ENCODE measurements at regions not wholly inside any gene's neighbourhood (a gene's known extent, or its start where the extent isn't known, plus 50 kb on each side); places are given as distances from the start of the nearest gene placed in this dataset.

DNA sequence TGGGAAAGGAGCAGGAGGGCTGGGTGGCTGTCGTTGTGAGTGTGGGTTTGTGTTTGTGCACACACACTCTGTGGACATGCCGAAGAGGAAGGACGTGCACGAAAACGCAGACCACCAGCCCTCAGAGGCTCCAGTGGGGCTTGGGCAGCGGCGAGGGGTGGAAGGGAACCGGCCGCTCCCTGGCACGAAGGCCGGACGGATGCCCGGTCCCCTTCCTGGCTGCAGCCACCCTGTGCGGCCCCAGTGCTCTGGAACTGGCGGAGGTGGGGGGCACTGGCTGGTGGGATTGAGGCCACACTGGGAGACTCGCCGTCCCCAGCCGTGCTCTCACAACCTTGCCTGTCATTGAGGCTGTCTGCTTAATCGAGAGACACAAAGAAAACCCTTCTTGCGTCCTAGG lies 852.6 kb upstream of the SALL3 start:
- no peak for DNase-seq

DNA sequence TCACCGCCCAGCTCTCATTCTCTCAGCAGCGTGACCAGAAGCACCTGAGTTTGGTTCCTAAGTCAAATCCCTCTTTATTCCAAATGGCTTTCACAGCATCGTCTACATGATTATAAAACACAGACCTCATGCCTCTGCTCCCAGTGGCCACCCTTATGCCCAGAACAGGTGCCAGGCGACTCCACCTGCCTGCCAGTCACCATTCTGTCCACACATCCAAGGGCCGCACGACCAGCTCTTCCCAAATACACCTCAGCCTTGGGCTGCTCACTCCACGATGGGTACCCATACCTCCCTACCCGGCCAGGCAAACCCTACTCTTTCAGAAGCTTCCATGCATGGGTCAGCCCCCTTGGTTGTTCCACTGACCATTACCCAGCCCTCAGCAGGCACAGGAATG lies 851.6 kb upstream of the SALL3 start:
- DNase-seq, result no peak

DNA sequence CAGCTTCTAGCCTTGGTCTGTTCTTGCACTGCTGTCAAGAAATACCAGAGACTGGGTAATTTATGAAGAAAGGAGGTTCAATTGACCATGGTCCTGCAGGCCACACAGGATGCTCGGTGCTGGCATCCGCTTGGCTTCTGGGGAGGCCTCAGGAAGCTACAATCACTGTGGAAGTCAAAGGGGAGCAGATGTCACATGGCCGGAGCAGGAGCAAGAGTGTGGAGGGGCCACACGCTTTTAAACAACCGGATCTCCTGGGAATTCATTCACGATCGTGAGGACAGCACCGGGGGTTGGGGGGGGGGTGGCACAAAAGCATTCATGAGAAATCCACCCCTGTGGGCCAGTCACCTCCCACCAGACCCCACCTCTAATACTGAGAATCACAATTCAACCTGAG lies 850.4 kb upstream of the SALL3 start:
- no peak for DNase-seq

DNA sequence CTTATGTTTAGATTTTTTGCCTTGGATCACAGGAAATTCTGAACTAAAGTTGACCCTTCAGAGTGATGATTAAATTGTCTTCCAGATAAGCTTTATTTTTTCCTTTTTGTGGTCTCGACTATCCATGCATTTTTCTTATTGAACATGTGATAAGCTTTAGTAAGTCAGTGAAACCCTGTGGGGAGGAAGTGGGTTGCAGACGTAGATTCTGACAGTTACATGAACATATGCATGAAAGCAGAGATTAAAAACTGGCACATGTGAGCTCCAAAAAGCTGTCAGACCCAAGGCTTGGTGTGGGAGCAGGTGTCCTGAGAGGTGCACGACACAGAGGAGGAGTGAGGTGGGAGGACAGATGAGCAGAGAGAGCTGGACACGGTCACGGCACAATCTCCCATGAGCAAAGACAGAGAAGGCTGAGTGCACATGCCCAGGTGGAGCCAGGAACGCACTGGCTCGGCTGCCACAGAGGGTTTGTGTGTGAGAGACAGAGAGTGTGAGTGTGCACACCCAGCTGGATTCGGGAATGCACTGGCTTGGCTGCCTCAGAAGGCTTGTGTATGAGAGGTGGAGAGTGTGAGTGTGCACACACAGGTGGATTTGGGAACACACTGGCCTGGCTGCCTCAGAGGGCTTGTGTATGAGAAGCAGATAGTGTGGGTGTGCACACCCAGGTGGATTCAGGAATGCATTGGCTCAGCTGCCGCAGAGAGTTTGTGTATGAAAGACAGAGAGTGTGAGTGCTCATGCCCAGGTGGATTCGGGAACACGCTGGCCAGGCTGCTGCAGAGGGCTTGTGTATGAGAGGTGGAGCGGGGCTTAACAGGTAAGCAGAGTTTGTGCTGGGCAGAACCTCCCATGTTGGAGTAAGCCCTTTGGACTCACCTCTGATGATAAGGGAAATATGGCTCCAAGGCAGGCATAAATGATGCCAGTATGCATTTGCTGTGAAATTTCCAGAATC lies 849.1 kb upstream of the SALL3 start:
- no peak for DNase-seq

DNA sequence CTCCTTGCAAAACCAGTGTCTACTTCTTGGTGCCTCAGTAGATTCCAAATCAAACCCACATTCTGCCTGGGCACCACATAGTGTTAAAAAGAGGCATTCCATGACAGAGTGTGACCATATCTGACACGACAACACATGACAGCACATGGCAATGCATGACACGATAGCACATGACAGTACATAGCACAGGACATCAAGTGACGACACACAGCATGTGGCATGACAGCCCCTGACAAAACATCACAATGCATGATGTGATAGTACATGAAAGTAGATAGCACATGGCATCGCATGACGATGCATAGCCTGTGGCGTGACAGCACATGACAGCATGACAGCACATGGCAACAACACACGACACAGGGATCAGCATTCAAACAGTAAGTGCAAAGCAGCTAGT lies 845.9 kb upstream of the SALL3 start:
- DNase-seq, result no peak

DNA sequence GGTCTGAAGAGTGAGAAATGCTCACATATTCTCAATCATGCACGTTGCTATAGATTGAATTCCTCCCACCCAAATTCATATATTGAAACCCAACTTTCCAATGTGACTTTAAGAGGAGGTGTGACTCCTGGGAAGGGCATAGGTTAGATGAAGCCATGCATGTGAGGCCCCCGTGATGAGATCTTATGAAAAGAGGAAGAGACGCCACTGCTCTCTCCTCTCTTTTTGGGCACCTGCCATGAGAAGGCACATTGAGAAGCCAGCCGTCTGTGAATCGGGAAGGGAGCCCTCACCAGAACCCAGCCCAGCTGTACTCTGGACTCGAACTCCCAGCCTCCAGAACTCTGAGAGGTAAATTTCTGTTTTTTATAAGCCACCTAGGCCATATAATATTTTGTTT lies 842.6 kb upstream of the SALL3 start:
- no peak for DNase-seq

DNA sequence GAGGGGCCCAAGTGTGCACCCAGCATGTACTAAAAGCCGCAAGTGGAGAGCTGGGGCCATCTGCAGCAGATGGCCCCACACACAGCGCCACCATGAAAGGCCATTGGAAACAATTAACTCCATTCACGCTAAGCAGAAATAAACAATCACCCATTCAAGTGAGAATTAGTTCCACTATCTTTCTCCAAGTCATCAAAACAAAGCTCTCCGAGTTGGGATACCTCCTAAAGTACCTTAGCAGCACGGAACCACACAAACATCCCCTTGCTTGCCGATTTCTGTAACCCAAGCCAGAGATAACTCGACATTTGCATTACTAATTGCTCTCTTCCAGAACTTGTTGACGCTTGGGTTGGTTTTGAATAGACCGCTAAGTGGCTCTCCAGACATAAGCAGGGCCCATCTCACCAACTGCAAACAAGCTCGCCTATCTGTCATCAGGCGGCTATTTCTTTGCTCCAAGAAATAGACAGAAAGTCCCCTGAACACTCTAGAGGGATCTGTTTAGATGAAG lies 840.6 kb upstream of the SALL3 start:
- no peak for DNase-seq

DNA sequence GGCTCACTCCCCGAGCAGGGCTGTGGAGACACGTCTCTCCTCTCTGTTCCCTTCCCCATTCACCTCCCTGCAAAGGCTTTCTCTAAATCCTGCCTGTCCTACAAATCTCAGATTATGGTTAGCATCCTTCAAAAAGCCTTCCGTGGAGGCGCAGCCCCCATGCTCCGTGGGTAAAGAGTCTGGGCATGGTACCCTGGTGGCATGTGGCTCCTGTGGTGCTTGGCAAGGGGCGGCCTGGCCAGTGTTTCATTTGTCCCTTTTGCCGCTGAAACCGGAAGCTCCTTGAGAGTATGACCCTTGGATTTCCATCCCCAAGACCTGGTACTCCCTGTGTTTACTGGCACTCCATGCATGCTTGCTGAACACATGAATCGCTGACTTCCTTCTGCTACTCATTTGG lies 839.3 kb upstream of the SALL3 start:
- DNase-seq, result no peak

DNA sequence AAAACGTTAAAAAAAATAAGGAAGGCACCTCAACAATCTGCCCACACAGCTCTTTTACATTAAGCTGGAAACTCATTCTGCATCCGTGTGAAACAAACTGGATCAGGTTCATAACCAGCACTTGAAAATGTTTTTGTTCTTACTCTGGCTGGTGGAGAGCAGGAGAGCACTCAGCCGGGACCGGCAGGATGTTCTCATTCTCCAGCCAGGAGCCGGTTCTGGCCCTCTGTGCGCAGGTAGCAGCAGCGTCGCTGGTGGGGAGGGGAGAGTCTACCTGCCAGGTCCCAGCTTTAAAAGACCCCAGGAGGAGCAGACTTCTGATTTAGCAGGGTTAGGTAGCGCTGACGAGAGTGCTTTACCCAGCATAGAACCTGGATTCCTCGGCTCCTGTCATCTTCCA lies 834.9 kb upstream of the SALL3 start:
- DNase-seq, result no peak

DNA sequence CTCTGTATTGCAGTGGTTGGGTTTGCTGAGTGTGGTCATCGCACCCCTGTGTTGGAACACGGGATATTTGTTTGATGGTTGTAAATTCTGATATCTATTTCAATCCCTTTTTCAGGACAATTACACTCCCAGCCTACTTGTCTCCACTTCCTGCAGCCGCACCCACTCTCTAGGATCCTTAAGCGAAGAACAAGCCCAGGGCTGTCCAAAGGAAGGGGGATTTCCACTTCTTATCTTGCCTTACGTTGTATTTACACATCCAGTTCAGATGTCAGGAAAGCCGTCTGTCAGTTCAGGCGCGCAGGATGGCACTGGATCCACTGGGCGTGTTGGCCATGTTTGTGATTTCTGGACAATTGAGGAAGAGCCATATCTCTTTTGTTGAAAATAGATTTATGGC lies 834.5 kb upstream of the SALL3 start:
- no peak for DNase-seq

DNA sequence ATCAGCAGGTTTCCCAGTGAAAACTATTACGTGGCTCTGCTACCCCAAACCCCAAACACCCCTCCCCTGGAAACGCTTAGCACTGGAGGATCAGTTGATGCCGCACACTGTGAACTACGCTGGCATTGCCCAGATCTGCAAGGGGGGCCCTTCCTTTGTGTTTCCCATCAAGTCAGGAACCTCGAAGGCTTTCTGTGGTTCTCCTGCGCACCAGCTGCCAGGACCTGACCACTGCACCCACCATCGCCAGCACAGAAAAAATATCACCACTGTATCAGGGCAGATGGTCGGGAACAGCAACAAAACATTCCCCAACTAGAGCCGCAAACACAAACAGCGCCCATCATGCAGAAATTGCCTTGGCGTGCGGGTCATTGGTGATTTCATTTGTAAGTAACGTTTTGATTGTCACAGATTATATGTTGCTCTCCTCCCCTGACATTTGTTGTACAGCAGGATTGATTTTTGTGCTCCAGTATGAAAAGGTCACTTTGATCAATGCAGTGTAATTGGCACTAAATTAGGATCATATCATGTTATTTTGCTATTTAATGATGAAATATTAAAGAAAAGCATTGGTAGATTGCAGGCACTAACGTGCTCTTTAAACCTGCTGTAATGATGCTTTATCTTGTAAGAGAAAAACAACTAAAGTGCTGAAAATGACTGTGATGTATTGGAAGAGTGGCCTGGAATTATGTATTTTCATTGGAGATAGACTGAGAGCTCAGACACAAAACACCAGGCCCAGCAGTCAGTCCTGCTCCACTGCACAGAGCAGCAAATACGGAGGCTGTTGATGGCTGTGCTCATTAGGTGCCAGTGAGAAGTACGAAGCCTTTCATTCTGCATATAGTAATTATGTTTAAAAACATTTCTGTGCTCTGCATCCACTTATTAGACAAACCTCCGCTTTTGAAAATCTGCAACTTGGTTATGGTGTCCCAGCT lies 833.2 kb upstream of the SALL3 start:
- no peak for DNase-seq

DNA sequence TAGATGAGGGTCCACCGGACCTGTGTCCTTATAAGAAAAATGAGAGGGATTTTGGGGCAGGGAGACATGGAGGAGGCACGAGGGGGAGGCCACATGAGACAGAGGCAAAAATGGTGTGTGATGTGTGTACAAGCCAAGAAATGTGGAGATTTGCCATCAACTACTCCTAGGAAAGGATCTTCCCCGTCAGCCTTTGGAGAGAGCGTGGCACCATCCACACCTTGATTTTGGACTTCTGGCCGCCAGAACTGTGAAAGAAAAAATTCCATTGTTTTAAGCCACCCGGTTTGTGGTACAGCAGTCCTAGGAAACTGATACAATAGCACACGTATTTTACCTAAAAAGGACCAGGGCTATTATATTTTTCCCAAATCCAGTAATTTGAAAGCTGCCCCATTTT lies 829.0 kb upstream of the SALL3 start:
- DNase-seq, result no peak

DNA sequence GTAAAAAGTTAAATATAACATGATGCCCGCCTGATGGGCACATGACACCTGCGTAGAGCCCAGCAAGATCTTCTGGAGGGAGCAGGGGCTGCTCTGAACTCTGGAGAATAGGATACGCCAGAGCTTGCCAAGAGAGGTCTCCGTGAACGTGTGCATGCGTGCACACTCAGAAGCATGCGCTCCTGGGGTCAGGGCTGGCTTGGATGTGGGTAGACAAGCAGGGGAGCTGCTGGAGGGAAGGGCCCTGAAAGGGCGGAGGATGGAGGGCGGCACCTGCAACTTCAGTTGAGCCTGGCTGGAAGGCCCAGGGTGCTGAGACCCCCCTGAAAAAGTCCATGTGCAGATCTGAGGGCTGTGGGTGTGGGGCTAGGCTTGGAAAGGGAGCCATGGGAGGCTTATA lies 828.4 kb upstream of the SALL3 start:
- no peak for DNase-seq

DNA sequence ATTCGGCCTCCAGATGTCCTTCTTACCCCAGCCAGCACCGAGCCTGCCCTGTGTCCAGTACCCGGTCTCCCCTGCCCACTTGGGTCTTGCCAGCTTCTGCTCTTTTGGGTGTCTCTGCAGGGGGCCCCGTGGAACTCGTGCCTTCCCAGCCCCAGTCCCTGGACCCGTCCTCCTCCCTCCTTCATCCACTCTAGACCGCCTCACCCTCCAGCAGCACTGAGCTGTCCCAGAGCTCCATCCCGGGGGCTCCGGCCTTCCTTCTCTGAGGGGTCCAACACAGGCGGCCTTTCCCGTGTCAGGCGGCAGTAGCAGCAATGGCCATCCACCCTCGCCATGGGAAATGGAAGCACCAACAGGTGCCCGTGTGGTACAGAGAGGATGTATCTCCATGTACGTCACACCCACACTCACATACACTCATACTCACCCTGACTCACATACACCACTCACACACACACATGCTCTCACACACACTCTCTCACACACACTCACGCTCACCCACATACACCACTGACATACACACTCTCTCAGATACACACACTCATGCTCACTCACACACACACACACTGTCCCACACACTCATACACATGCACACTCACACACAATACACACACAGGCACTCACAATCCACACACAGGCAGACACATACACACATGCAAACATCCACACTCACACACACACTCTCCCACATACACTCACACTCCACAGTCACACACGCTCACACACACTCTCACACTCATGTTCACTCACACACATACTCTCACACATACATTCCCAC lies 827.5 kb upstream of the SALL3 start:
- DNase-seq, result no peak

DNA sequence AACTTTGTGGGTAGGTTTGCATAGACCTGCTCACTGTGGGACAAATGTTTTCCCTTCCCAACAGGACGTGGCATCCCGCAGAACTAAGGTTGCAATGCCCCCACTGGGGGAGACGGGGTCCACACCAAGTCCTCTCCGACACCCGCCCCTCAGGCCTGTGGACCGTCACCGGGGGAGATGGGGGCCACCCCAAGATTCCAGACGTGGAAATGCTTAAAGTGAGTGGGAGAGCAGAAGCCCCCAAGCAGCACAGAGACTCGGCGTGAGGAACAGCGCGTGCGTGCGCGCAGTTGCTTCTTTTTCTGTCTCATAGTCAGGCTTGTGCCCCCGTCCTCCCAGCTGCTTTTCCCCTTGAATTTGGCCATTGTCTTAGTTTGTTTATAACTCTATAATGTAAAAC lies 826.3 kb upstream of the SALL3 start:
- DNase-seq, result no peak

DNA sequence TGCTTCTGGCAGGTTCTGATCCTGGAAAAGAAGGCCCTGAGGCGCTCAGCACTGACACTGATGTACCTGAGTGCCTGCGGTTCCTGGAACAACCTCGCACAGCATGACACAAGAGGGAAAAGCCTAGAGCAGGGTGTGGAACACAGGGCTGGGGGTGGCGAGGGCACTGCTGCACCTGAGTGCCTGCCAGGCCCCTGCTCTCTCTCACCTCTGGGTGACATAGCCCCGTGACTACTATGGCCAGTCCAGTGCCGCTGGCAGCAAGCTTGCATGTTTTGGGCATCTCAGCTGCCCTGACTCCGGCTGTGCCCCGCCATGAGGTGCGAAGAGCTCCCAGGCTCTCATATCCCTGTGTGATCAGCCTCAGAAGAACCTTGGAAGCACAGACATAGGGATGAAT lies 825.2 kb upstream of the SALL3 start:
- no peak for DNase-seq

DNA sequence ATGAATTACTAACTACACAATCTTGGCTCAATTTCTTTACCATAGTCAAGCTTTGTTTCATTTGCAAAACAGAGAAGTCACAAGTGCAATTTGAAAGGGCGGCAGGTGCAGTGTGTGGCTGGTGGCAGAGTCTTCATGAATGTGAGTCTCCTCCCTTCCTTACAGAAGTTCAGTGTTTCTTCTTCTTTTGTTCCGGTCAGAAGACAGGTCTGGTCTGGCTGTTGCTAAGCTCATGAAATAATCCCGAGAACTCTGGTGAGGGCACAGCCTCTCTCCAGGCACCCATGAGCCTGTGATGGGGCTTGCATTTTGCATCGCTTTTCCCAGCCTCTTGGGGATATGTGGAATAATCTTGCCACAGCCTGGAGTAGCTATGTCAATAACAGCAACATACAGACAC lies 824.8 kb upstream of the SALL3 start:
- no peak for DNase-seq

DNA sequence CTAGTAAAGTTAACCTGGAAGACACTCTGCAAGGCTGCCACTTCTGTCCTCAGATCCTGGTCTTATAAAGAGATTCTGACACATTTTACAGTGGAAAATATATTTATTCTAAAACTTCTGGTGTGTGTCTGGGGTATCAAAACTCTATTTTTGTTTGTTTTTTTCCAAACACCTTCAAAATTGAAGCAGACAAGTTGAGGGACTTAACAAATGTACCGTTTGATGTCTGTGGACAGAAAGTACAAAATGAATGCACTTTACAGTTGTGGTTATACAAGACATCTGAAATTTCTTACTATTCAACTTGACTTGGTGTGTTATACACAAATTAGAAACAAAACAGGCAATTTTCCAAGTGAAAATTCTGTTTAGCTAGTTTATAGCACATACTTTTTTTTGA lies 823.2 kb upstream of the SALL3 start:
- no peak for DNase-seq

DNA sequence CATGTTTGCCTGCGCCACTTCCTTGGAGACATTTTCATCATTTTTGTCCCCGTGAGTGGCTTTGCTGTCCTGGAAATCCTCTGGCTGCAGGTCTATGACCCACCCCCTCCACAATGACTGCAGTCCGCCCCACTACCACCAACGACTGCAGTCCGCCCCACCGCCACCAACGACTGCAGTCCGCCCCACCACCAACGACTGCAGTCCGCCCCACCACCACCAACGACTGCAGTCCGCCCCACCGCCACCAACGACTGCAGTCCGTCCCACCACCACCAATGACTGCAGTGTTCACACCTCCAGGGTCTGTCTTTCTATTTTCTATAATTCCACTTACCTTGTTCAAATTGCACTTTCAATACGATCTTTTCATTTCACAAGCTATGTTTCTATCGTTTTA lies 820.7 kb upstream of the SALL3 start:
- no peak for DNase-seq

DNA sequence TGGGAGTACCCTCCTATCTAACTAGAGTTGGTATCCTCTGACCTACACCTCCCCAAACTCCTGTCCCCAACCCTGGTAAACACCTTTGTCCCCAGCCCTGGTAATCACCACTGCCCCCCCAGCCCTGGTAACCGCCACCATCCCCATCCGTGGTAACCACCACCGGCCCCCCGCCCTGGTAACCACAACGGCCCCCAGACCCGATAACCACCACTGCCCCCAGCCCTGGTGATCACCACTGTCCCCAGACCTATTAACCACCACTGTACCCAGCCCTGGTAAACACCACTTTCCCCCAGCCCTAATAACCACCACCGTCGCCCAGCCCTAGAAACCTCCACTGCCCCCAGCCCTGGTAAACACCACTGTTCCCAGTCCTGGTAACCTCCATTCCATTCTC lies 820.2 kb upstream of the SALL3 start:
- no peak for DNase-seq

DNA sequence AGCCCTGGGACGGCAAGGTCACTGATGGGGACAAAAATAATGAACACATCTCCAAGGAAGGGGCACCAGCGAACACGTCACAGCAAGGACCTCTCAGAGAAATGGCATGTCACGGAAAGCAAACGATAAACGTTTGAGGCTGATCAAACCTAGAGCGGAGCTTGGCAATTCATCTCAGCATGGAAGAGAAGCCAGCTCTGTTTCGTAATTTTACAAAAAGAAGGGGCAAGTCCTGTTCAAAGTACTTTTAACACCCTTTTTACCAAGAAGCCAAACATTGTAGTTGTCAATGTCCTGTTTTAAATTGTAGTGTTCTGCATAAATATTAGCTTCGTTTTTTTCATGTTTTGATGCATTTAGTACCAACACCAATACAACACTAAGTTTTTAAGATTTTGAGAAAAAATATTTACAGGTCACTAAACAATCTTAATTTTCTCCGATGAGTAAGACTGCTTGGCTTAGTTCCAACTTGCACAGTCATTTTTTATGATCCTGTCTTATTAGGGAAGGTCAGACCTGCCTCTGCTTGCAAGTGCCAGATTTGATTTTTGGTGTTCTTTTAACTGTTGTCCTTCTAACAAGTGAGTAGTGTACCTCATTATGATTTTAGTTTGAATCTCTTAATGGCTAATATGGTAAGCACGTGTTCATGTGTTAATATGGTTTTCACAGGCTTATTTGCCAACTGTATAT lies 818.5 kb upstream of the SALL3 start:
- DNase-seq, result no peak

DNA sequence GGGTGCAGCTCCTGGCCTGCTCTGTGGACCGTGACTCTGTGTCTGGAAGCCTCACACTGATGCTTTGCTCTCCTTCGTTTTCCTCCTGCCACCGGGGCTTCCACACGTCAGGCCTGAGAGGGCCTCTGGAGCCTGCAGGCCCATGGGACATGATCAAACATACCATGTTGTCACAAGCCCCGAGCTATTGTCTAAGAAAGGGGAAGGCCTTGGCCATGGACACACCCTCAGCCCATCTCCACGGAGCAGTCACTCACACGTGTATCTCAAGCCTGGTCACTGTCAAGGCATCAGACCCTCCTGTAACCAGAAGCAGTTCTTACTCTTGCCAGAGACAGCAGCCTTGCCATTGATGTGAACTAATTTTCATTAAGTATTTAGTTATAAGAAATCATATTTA lies 814.1 kb upstream of the SALL3 start:
- no peak for DNase-seq
